Endothelial cell of umbilical vein (primary cell): ENCODE measurements at regions not wholly inside any gene's neighbourhood (a gene's known extent, or its start where the extent isn't known, plus 50 kb on each side); places are given as distances from the start of the nearest gene placed in this dataset.

Experiments used
- BruUV-seq: library from RNA; stranded (reverse); fragments of 400-500 nt; replicated peaks from 2 replicates; lab custom pipeline; 2021; lab: Mats Ljungman, UMichigan
- CTCF ChIA-PET: fragments of 300-600, 350-600 bp; sonication (Branson Sonifier 250); formaldehyde crosslinking; loops from one replicate; lab custom pipeline; 2021; ENCODE audit warnings: antibody characterized with exemption, inconsistent platforms; lab: Charles Lee
- POLR2A ChIA-PET: fragments of 300-600, 350-600 bp; sonication (Branson Sonifier 250); formaldehyde crosslinking; loops from one replicate; lab custom pipeline; 2021; ENCODE audit warnings: antibody characterized with exemption, inconsistent platforms; lab: Charles Lee
- DNase-seq: peaks from one replicate; pipeline ENCODE4 v3.0.0-alpha.2; 2011; ENCODE audit warnings: low read depth, low spot score
- FAIRE-seq: peaks from 2 replicates; lab custom pipeline; 2011; peaks lifted over from hg19 to GRCh38; lab: Jason Lieb, UNC
- H2AFZ ChIP-seq: 2 replicates; pipeline ENCODE4 v1.6.0; 2012; ENCODE audit warnings: low read depth, low read length, control low read depth, inconsistent platforms
- H3K27ac ChIP-seq: 2 replicates; pipeline ENCODE4 v1.5.1; 2011; ENCODE audit warnings: low read depth, mild to moderate bottlenecking, control low read depth, low read length, moderate library complexity; ENCODE audit not compliant: insufficient read depth
- H3K27me3 ChIP-seq, 2 experiments: 2 replicates each; pipeline versions ENCODE4 v1.6.0 to v1.6.1; 2011; ENCODE audit warnings: low read length in 2 of 2, mixed read lengths in 1 of 2; ENCODE audit not compliant: control insufficient read depth in 2 of 2, insufficient read depth in 2 of 2
- H3K36me3 ChIP-seq, 2 experiments: 2 replicates in 1 of 2; 3 replicates in 1 of 2; pipeline ENCODE4 v1.5.1; 2011; ENCODE audit warnings: low read length in 2 of 2, mild to moderate bottlenecking in 1 of 2, moderate library complexity in 1 of 2; ENCODE audit not compliant: control insufficient read depth in 2 of 2, insufficient read depth in 2 of 2; ENCODE audit errors: extremely low read depth in 1 of 2
- H3K4me1 ChIP-seq: 3 replicates; pipeline ENCODE4 v1.5.1; 2011; ENCODE audit warnings: mild to moderate bottlenecking, low read length; ENCODE audit not compliant: control insufficient read depth, insufficient read depth; ENCODE audit errors: extremely low read depth
- H3K4me2 ChIP-seq: 2 replicates; pipeline ENCODE4 v1.6.1; 2011; ENCODE audit warnings: low read length, control low read depth, mixed read lengths; ENCODE audit not compliant: insufficient read depth
- H3K4me3 ChIP-seq, 3 experiments: fragments of 200-600 bp in 1 of 3; sonication (generic), shearing (Covaris generic) in 1 of 3; replicated peaks in 1 of 3; 2 replicates each; pipeline ENCODE4 v1.5.1; 2011 to 2016; ENCODE audit warnings: control low read depth in 3 of 3, low read length in 3 of 3, mild to moderate bottlenecking in 2 of 3, inconsistent platforms in 1 of 3, low read depth in 1 of 3, moderate library complexity in 1 of 3; ENCODE audit not compliant: insufficient read depth in 1 of 3
- H3K79me2 ChIP-seq: 2 replicates; pipeline ENCODE4 v1.6.0; 2012; ENCODE audit warnings: low read length, inconsistent platforms; ENCODE audit not compliant: control insufficient read depth, insufficient read depth
- H3K9ac ChIP-seq: replicated peaks from 2 replicates; pipeline ENCODE3; 2011; ENCODE audit warnings: low read length, control low read depth; ENCODE audit not compliant: insufficient read depth; ENCODE audit errors: extremely low read depth
- H3K9me1 ChIP-seq: replicated peaks from 3 replicates; pipeline ENCODE4 v1.6.0; 2011; ENCODE audit warnings: mild to moderate bottlenecking, low read length; ENCODE audit not compliant: control insufficient read depth, insufficient read depth; ENCODE audit errors: extremely low read depth
- H3K9me3 ChIP-seq: replicated peaks from 2 replicates; pipeline ENCODE4 v1.5.1; 2012; ENCODE audit warnings: low read length, inconsistent platforms; ENCODE audit not compliant: control insufficient read depth, insufficient read depth
- H4K20me1 ChIP-seq: replicated peaks from 2 replicates; pipeline ENCODE3; 2011; ENCODE audit warnings: mild to moderate bottlenecking, low read length; ENCODE audit not compliant: control insufficient read depth, insufficient read depth; ENCODE audit errors: extremely low read depth
- EZH2 ChIP-seq: IDR thresholded peaks from 2 replicates; pipeline ENCODE4 v1.6.1; 2012; ENCODE audit warnings: borderline replicate concordance, low read depth, mild to moderate bottlenecking, moderate library complexity, low read length, inconsistent platforms; ENCODE audit not compliant: severe bottlenecking
- FOS ChIP-seq: IDR thresholded peaks from 2 replicates; pipeline ENCODE4 v1.6.1; 2011; ENCODE audit warnings: mild to moderate bottlenecking, low read length, moderate library complexity, borderline replicate concordance; ENCODE audit not compliant: insufficient read depth
- GATA2 ChIP-seq: IDR thresholded peaks from 2 replicates; pipeline ENCODE4 v1.7.0; 2011; ENCODE audit warnings: low read depth, mild to moderate bottlenecking, moderate library complexity, mixed read lengths, low read length; ENCODE audit not compliant: insufficient read length, insufficient read depth
- JUN ChIP-seq: IDR thresholded peaks from 2 replicates; pipeline ENCODE4 v1.6.1; 2011; ENCODE audit warnings: borderline replicate concordance, low read depth; ENCODE audit not compliant: insufficient read length, insufficient read depth
- MYC ChIP-seq: IDR thresholded peaks from one replicate; pipeline ENCODE4 v1.6.1; 2011; ENCODE audit warnings: mild to moderate bottlenecking, low read depth, low read length
- POLR2A ChIP-seq: IDR thresholded peaks from 2 replicates; pipeline ENCODE4 v1.6.1; 2012; ENCODE audit warnings: low read depth, mild to moderate bottlenecking, control low read depth, low read length
- POLR2AphosphoS5 ChIP-seq: IDR thresholded peaks from 2 replicates; pipeline ENCODE4 v1.6.1; 2012; ENCODE audit warnings: low read depth, mild to moderate bottlenecking, control low read depth, low read length, moderate library complexity; ENCODE audit not compliant: insufficient read depth
- dilution Hi-C: fragments of 300-500 bp; cut with MboI; formaldehyde crosslinking; loops from one replicate; pipeline ENCODE4 v1.15.0; 2019; ENCODE audit warnings: low sequenced_read_pairs; ENCODE audit not compliant: extremely low pct_ligation_motif_present
- intact Hi-C: fragments of 100-400 bp; cut with micrococcal nuclease; formaldehyde crosslinking; loops from one replicate; pipeline ENCODE4 v1.10.0; 2022
- TF ChIP-seq, protein P1 (sequence below): IDR thresholded peaks from 2 replicates; pipeline ENCODE4 v1.6.1; 2011; ENCODE audit not compliant: insufficient read depth, insufficient read length
- TF ChIP-seq, protein P2 (sequence below), 2 donors: IDR thresholded peaks; 1 replicate in 1 of 2; 2 replicates in 1 of 2; pipeline ENCODE4 v1.5.1; 2011; ENCODE audit warnings: low read length in 2 of 2, mild to moderate bottlenecking in 2 of 2, moderate library complexity in 2 of 2, control low read depth in 1 of 2, inconsistent platforms in 1 of 2, low read depth in 1 of 2; ENCODE audit not compliant: insufficient read depth in 1 of 2; ENCODE audit errors: extremely low read depth in 1 of 2

DNA sequence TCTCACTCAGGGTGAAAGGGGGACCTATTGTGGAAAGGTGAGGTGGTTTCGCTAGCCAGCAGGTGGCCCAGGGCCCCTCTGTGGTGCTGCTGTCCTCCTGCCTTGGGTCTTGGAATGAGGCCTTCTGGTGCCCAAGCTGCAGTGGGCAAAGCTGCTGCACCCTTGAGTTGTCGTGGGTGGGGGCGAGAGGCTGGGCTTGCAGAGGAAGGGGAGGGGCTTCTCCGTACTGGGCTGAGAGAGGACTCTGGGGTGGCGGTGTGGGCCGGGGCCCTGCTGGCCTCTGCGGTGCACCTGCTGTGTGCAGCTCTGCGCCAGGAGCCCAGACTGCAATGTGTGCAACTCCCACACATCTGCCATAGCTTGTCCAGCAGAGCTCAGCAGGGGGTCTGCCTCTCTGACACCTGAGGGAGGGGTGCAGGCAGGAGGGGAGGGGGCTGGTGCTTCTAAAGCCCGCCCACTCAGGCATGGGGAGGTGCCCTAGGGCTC, 145.8 kb downstream of the KIF26A start:
- Histone ChIP-seq H3K9me1 (no peaks in the 10 kb centered on the region), H2AFZ (no peak overlapping the region), H3K9me3 (no peaks in the 10 kb centered on the region), H3K79me2 (no peaks in the 10 kb centered on the region), H3K27me3 (no peaks in the 10 kb centered on the region), H3K9ac (no peak overlapping the region), H3K36me3 (no peaks in the 10 kb centered on the region), H3K4me1 (no peaks in the 10 kb centered on the region), H3K4me3 (no peak overlapping the region), H3K4me2 (no peak overlapping the region), H3K27ac (no peak overlapping the region), H4K20me1 (no peaks in the 10 kb centered on the region)
- no peak for TF ChIP-seq GATA2
- TF ChIP-seq POLR2AphosphoS5 = no peak
- no peak for TF ChIP-seq EZH2
- CTCF ChIA-PET = no interaction called here
- intact Hi-C loops = no loop called here
- no TSS peak for BruUV-seq
- no peak for FAIRE-seq
- dilution Hi-C loops = no loop called here
- no peak for DNase-seq
- POLR2A ChIA-PET = no interaction called here

DNA sequence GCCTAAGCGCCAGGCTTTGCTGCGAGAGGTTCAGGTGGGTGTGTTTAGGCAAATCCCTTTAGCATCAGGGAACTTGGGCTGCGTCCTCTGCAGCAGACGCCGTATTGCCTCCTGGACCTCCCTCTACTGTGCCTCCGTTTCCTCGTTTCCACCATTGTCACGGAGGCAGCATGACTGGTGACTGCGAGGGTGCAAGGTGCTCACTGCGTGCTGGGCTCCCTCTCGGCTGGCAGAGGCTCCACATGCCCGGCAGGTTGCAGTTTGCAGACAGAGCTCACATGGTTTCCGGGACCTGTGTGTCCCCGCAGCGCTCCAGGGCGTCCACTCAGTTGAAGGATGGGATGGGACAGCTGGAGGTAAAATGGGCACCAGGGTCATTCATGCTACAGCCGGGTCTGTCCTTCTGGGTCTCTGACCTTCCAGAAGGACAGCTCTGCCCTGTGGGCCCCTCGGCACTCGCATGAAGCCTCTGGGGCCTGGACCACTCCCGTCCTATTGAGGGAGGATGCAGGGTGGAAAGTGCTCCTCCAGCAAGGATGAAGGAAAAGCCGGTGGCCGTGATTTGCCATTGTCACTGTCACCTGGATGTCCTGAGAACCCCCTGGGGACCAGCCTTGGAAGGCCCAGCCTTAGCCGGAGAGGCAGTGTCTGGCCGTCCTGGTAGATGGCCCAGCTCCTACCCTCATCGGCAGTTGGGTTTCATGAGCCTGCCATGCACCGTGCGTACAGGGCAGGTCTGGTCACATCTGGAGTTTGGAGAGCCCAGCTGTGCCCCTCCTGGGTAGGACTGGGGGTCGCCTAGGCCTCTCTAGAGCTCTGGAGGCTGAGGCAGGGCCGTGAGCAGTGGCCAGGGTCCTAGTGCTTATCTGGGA, 146.5 kb downstream of the KIF26A start:
- Histone ChIP-seq H3K36me3 (no peaks in the 10 kb centered on the region), H4K20me1 (no peaks in the 10 kb centered on the region), H3K27me3 (no peaks in the 10 kb centered on the region), H3K4me2 (no peak overlapping the region), H2AFZ (no peak overlapping the region), H3K79me2 (no peaks in the 10 kb centered on the region), H3K9ac (no peak overlapping the region), H3K4me1 (no peaks in the 10 kb centered on the region), H3K9me3 (no peaks in the 10 kb centered on the region), H3K27ac (no peak overlapping the region), H3K4me3 (no peak overlapping the region), H3K9me1 (no peaks in the 10 kb centered on the region)
- TF ChIP-seq POLR2AphosphoS5 (no peak), MYC (no peak), FOS (no peak), JUN (no peak), POLR2A (no peak), EZH2 (no peak), GATA2 (no peak)
- TF ChIP-seq, protein P1, sequence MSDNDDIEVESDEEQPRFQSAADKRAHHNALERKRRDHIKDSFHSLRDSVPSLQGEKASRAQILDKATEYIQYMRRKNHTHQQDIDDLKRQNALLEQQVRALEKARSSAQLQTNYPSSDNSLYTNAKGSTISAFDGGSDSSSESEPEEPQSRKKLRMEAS = no peak
- TF ChIP-seq, protein P2, sequence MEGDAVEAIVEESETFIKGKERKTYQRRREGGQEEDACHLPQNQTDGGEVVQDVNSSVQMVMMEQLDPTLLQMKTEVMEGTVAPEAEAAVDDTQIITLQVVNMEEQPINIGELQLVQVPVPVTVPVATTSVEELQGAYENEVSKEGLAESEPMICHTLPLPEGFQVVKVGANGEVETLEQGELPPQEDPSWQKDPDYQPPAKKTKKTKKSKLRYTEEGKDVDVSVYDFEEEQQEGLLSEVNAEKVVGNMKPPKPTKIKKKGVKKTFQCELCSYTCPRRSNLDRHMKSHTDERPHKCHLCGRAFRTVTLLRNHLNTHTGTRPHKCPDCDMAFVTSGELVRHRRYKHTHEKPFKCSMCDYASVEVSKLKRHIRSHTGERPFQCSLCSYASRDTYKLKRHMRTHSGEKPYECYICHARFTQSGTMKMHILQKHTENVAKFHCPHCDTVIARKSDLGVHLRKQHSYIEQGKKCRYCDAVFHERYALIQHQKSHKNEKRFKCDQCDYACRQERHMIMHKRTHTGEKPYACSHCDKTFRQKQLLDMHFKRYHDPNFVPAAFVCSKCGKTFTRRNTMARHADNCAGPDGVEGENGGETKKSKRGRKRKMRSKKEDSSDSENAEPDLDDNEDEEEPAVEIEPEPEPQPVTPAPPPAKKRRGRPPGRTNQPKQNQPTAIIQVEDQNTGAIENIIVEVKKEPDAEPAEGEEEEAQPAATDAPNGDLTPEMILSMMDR (IDR thresholded peaks at IDR 0.05; ENCODE audit: extremely low read depth in 1 of 2, insufficient read depth in 1 of 2, low read depth in 1 of 2, low read length in 2 of 2) = no peak
- intact Hi-C loops = no loop called here
- no TSS peak for BruUV-seq
- no peak for FAIRE-seq
- ChIA-PET POLR2A (no interaction called here), CTCF (no interaction called here)
- dilution Hi-C loops = no loop called here
- DNase-seq = no peak
